OCI-LY7 (cell line): ENCODE measurements at regions not wholly inside any gene's neighbourhood (a gene's known extent, or its start where the extent isn't known, plus 50 kb on each side); places are given as distances from the start of the nearest gene placed in this dataset.

Source experiments
- BruUV-seq: library from RNA; stranded (reverse); fragments of 400-500 nt; replicated peaks from 2 replicates; lab custom pipeline; 2021; lab: Mats Ljungman, UMichigan
- CTCF ChIA-PET: fragments of 300-600 bp; sonication (Branson Sonifier 250); formaldehyde crosslinking; loops from one replicate; lab custom pipeline; 2022; ENCODE audit warnings: antibody characterized with exemption; ENCODE audit not compliant: unreplicated experiment; lab: Charles Lee
- POLR2A ChIA-PET: fragments of 300-600 bp; sonication (Branson Sonifier 250); formaldehyde crosslinking; loops from one replicate; lab custom pipeline; 2022; ENCODE audit warnings: antibody characterized with exemption; lab: Charles Lee
- DNase-seq: peaks from one replicate; pipeline ENCODE4 v3.0.0-alpha.2; 2015; ENCODE audit warnings: low spot score
- H2AFZ ChIP-seq: fragments of 200-600 bp; sonication (generic), shearing (Covaris generic); 2 replicates; pipeline ENCODE4 v1.6.1; 2014; ENCODE audit warnings: mild to moderate bottlenecking, antibody characterized with exemption, low read length, moderate library complexity
- H3K27ac ChIP-seq: fragments of 200-600 bp; sonication (generic); 2 replicates; pipeline ENCODE4 v1.5.1; 2014; ENCODE audit warnings: mixed run types, low read depth, mild to moderate bottlenecking, moderate library complexity, low read length, inconsistent platforms; ENCODE audit not compliant: poor library complexity, severe bottlenecking
- H3K36me3 ChIP-seq: fragments of 200-600 bp; sonication (generic); 2 replicates; pipeline ENCODE4 v1.6.1; 2014; ENCODE audit warnings: mild to moderate bottlenecking, antibody characterized with exemption, low read length, moderate library complexity, mixed read lengths; ENCODE audit not compliant: insufficient read depth
- H3K4me1 ChIP-seq: fragments of 200-600 bp; sonication (generic); 2 replicates; pipeline ENCODE4 v1.5.1; 2014; ENCODE audit warnings: mild to moderate bottlenecking, low read length; ENCODE audit not compliant: insufficient read depth, poor library complexity, severe bottlenecking
- H3K4me2 ChIP-seq: fragments of 200-600 bp; sonication (generic); 2 replicates; pipeline ENCODE4 v1.6.1; 2014; ENCODE audit warnings: mild to moderate bottlenecking, low read length
- H3K4me3 ChIP-seq: fragments of 200-600 bp; sonication (generic); 2 replicates; pipeline ENCODE4 v1.5.1; 2014; ENCODE audit warnings: mild to moderate bottlenecking, low read depth, low read length; ENCODE audit not compliant: poor library complexity, severe bottlenecking
- H3K79me2 ChIP-seq: fragments of 200-600 bp; sonication (generic); 2 replicates; pipeline ENCODE4 v1.6.1; 2016; ENCODE audit warnings: low read depth, mild to moderate bottlenecking, low read length, moderate library complexity, mixed read lengths; ENCODE audit not compliant: insufficient read depth
- H3K9me2 ChIP-seq: fragments of 200-600 bp; sonication (generic); 2 replicates; pipeline ENCODE4 v1.6.1; 2016; ENCODE audit warnings: mild to moderate bottlenecking, low read length, mixed read lengths; ENCODE audit not compliant: insufficient read depth
- H3K9me3 ChIP-seq: fragments of 200-600 bp; sonication (generic); 2 replicates; pipeline ENCODE4 v1.6.1; 2014; ENCODE audit warnings: mild to moderate bottlenecking, mixed run types, low read length, mixed read lengths
- H4K20me1 ChIP-seq: fragments of 200-600 bp; sonication (generic); 2 replicates; pipeline ENCODE4 v1.6.1; 2014; ENCODE audit warnings: mild to moderate bottlenecking, antibody characterized with exemption, low read length, moderate library complexity, mixed read lengths; ENCODE audit not compliant: insufficient read depth
- EZH2phosphoT487 ChIP-seq: fragments of 200-600 bp; sonication (generic); IDR thresholded peaks from 2 replicates; pipeline ENCODE4 v1.6.1; 2018; ENCODE audit warnings: low read depth, borderline replicate concordance, mild to moderate bottlenecking, mixed run types, antibody characterized with exemption, low read length, moderate library complexity, mixed read lengths
- intact Hi-C: fragments of 100-400 bp; cut with micrococcal nuclease; formaldehyde crosslinking; loops from one replicate; pipeline ENCODE4 v1.10.0; 2022; ENCODE audit not compliant: unreplicated experiment
- TF ChIP-seq, protein P1 (sequence below): fragments of 200-600 bp; sonication (generic); conservative IDR thresholded peaks from 2 replicates; pipeline ENCODE4 v1.5.1; 2014; ENCODE audit warnings: mild to moderate bottlenecking, antibody characterized with exemption, low read length, moderate library complexity, mixed read lengths

GRCh38 chr11:19428206-19429002 is 187.7 kb upstream of the E2F8 start:
- H3K4me1 ChIP-seq, result peaks cover 71% of the 10 kb centered on the region
- intact Hi-C loops, result no loop called here
- POLR2A ChIA-PET, result interaction anchor here (0.6 to 1.2 kb wide), 5 partner anchors 9 to 196 kb away, joined by 3 to 6 read pairs (median 3); no protein-coding TSS in a partner anchor
- TF ChIP-seq, protein P1, sequence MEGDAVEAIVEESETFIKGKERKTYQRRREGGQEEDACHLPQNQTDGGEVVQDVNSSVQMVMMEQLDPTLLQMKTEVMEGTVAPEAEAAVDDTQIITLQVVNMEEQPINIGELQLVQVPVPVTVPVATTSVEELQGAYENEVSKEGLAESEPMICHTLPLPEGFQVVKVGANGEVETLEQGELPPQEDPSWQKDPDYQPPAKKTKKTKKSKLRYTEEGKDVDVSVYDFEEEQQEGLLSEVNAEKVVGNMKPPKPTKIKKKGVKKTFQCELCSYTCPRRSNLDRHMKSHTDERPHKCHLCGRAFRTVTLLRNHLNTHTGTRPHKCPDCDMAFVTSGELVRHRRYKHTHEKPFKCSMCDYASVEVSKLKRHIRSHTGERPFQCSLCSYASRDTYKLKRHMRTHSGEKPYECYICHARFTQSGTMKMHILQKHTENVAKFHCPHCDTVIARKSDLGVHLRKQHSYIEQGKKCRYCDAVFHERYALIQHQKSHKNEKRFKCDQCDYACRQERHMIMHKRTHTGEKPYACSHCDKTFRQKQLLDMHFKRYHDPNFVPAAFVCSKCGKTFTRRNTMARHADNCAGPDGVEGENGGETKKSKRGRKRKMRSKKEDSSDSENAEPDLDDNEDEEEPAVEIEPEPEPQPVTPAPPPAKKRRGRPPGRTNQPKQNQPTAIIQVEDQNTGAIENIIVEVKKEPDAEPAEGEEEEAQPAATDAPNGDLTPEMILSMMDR, result 0 out of 2 replicates have a peak, but pooled peaks have one; percentile 20
- TF ChIP-seq EZH2phosphoT487, result no peak
- H3K27ac ChIP-seq, result no peak overlapping the region
- no TSS peak for BruUV-seq
- CTCF ChIA-PET, result no interaction called here
- DNase-seq, result no peak
- H4K20me1 ChIP-seq, result no peaks in the 10 kb centered on the region
- H3K4me2 ChIP-seq, result peak overlapping the region; percentile 82
- H2AFZ ChIP-seq, result peak overlapping the region; percentile 58; the same call in 1 of the 2 replicates
- H3K9me2 ChIP-seq, result no peaks in the 10 kb centered on the region
- no peaks in the 10 kb centered on the region for H3K36me3 ChIP-seq
- no peaks in the 10 kb centered on the region for H3K9me3 ChIP-seq
- H3K79me2 ChIP-seq, result no peaks in the 10 kb centered on the region
- H3K4me3 ChIP-seq, result no peak overlapping the region

- Histone ChIP-seq H3K9me2 (no peaks in the 10 kb centered on the region), H3K4me1 (peaks cover 65% of the 10 kb centered on the region), H3K9me3 (no peaks in the 10 kb centered on the region), H3K79me2 (no peaks in the 10 kb centered on the region), H2AFZ (peak overlapping the region; percentile 84; the same call in 1 of the 2 replicates), H3K36me3 (no peaks in the 10 kb centered on the region), H3K4me2 (0 out of 2 replicates have a peak overlapping the region, but pooled peaks have one; percentile 33), H3K4me3 (no peak overlapping the region), H3K27ac (no peak overlapping the region), H4K20me1 (no peaks in the 10 kb centered on the region)
- intact Hi-C loops, result no loop called here
- no peak for DNase-seq
- BruUV-seq, result no TSS peak
- ChIA-PET CTCF (no interaction called here), POLR2A (interaction anchor here (0.6 kb wide), 1 partner anchor 75 kb away, joined by 7 read pairs; no protein-coding TSS in a partner anchor)
- no peak for TF ChIP-seq EZH2phosphoT487
- TF ChIP-seq, protein P1, result no peak
These were observed 186.1 kb upstream of the E2F8 start for GRCh38 chr11:19426756-19427403.
